ENCODE measurements at regions not wholly inside any gene's neighbourhood (a gene's known extent, or its start where the extent isn't known, plus 50 kb on each side); places are given as distances from the start of the nearest gene placed in this dataset.
"Not testable (repeated sequence)": the region's sequence is repeated elsewhere in the genome, so short reads cannot be mapped to it uniquely, and the experiment has no call there.

- DNase-seq = no peak
Observed at GRCh38 chr1:230476622-230477003, 50.5 kb upstream of the PGBD5 start.

- DNase-seq = not testable (repeated sequence)
Observed at GRCh38 chr1:230475856-230476621, 49.9 kb upstream of the PGBD5 start.
